ENCODE measurements at regions not wholly inside any gene's neighbourhood (a gene's known extent, or its start where the extent isn't known, plus 50 kb on each side); places are given as distances from the start of the nearest gene placed in this dataset.

DNA sequence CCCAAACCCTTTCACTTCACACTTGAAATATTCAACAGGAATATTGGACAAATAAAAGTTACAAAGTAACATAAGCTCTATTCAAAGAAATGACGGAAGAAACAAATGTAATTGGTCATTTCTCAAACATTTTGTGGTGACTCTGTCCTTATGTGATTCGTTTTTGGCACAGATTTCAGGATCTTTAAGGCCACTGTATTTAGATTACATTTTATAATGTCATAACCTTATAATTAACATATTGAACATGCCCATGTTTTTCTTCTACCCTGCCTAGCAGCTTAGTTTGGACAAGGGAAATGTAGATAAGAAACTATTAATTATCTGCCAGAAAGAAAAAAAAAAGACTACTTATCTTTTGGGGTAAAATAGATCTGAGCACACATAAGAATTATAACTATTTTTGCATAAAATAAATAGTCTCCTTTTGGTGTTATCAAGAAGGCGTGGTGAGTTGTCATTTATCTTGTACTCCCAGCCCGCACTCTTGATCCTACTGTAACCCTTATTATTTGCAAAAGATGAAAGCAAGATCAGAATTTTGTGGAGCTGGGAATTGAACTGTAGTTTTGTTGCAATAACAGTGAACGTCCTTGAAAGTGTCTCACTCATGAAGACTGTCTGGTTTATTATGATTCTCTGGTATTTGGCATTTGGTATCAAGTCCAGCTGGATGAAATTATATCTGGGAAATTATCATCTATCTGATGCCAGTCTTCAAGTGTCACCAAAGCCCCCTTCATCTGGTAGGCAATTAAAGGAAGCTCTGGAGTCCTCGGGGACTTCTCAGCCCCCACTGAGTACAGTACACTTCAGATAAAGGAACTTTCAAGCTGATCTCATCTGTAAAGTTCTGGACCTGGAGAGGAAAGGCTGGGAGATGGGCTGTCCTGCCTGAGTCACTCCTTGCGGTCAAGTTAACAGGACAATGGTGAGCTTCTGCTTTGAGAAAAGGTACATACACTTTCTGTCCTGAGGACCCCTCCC, 175.7 kb upstream of the INHBA start:
- intact Hi-C loops (cut with micrococcal nuclease), result no loop called here

DNA sequence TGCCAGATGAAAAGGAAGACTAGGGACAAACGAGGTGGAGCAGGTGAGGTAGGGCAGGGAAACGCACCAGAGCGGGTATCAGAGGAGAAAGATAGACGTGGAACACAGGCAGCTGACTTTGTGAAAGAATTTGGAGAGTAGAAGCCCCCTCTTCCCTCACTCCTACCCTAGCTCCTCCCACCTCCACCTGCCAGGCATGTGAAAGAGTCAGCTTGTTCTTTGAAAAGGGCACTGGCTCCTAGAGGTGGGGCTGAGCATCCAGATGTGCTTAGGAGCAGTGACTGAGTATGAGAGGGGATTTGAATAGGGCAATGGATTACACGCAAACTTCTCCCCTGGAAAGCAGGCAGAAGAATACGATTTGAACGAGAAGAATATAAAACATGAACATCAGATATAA, 174.2 kb upstream of the INHBA start:
- intact Hi-C loops (cut with micrococcal nuclease), result no loop called here

DNA sequence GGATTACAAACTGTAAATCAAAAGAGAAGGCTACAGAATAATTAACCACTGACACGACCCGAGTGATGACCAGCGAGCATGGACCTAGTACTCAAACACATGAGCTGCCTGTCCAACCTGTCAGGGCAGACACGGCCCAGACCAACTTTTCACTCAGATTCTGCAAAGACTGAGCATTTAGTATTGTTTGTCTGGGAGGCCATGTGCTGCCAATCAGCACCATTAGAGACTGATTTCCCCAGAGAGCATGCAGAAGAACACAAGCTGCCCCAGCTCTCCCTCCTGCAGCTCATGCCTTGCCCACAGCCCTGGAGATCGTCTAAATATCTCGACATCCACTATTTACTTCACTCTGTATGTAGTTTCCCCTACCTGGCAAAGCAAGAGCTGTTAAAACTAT, 172.6 kb upstream of the INHBA start:
- intact Hi-C loops (cut with micrococcal nuclease), result no loop called here

DNA sequence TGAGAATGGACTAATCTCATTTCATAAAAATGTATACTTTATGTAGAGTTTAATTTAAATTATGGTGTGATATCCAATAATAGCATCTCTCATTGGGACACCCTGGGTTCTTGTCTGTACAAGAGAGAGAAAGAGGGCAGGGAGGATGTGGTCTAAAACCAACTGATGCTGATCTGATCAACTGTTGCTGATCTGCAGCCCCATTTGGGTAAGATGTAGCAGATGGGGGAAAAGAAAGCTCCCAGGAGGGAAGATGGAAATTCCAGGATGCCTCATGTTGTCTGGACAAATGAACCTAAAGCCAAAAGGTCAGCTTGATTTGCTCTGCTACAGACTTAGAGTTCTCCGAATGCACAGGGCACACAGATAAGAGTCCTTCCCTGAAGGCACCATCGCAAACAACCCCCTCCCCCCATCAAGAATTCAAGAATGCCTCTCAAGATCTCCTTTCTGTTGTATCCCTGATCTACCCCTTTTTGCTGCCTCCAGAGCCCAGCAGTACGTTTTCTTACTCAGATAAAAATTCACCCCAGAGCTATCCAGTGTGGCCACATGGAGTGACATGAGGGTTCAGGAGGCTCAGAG, 171.4 kb upstream of the INHBA start:
- intact Hi-C loops (cut with micrococcal nuclease), result no loop called here

DNA sequence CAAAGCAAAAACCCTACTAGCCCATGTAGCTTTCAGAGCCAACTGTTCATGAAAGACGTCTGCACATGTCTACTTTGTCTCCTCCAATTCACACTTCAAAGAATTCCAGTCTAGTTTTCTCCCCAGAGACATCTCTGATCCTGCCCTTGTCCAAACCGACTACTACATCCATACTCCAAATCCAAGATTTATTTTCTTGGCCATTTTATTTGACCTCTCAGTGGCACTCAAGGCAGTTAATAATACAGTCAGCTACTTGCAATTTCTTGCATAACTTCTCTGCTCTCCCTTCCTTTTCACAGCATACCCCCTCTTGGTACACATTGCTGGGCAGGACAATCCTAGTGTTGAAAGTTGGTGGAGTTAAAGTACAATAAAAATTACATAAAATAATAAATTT, 170.9 kb upstream of the INHBA start:
- intact Hi-C loops (cut with micrococcal nuclease), result no loop called here

DNA sequence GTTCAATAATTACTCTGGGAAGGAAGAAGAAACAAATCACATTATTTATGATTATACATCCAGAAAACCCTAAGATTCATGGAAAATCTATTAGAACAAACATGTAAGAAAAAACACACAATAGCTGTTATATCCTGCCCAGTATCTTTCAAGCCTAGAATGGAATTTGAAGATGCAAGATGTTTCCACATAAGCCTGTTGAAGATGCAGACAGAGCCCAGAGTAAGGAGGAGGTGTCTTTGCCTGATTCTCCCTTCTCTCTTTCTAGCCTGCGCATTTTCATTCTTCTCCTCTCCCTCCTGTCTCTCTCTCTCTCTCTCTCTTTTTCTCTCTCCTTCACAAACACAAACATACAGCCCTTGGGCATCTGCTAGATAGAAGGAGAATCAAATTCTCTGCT, 170.1 kb upstream of the INHBA start:
- intact Hi-C loops (cut with micrococcal nuclease), result no loop called here

DNA sequence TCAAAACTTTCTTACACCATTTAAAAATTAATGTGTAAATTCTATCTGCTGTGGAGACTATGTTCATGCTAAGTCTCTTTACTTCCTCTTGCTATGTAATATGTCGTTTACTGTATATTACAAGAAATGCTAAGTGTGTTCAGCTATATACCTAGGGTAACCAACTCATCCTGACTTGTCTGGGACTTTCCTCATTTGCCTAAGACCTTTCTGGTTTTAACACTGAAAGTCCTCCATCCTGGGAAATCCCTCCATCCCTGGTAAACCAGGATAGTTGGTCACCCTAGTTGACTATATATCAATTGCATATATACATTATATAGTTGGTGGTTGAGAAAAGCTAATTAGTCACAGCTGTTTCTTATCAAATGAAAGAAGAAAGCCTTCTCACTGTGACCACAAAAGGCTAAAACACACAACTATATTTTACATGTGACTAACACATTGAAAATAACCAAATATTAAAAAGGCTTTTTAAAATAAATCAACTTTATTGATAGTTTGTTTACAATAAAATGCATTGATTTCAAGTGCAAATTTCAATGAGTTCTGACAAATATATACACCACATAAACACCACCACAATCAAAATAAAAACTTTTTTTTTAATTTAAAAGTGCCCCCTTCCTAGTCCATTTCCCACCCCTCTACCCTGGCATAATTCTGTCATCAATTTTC, 167.7 kb upstream of the INHBA start:
- intact Hi-C loops (cut with micrococcal nuclease), result no loop called here

DNA sequence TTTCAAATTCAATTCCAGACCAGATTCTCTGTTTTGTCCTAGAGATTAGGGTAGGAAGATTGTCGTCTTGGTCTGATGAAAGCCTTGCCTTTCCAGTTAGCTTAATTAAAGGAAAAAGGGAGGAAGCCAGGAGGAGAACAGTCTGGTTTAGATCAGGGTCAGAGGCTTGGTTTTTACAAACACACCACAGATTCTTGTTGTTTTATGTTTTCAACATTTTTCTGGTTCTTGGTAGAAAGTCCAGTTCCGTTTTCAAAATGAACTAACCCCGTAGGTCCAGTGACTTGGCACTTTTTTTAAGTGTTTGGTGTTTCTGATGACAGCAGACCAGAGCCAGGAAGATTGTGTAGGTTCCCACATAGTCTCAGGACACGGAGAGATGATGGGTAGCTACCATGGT, 167.1 kb upstream of the INHBA start:
- intact Hi-C loops (cut with micrococcal nuclease), result no loop called here

DNA sequence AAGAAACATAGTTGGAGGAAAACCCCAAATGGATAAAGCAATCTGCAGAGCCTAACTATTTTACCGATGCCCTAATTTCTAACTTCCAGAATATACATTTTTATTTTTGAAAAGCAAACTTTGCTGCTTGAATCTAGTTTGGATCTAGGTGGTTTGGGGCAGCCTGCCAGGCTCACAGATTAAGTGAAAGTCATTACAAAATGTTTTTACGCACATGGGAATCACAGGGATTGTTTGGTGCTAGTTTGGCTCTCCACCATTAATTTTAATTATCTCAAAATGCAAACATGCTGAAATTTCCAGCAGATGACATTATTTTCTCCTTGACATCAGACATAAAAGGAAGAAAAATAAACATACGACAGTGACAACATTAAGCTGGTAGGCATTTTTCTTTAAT, 166.7 kb upstream of the INHBA start:
- intact Hi-C loops (cut with micrococcal nuclease), result no loop called here

DNA sequence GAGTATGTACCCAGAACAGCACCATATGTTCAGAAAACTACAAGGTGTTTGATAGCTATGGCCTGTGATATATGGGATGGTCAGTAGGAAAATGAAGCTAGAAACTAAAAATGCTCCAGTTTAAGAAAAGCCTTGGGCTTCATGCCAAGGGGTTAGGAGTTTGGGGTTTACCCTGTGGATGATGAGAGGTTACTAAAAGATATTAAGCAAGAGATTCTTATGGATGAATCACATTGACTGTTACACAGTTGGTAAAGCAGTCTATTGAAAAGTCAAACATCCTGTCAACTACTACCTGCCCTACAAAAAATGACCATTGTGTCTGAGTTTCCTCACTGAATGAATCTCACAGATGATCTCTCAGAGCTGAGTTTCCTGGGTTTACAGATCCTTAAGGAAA, 166.2 kb upstream of the INHBA start:
- intact Hi-C loops (cut with micrococcal nuclease), result no loop called here

DNA sequence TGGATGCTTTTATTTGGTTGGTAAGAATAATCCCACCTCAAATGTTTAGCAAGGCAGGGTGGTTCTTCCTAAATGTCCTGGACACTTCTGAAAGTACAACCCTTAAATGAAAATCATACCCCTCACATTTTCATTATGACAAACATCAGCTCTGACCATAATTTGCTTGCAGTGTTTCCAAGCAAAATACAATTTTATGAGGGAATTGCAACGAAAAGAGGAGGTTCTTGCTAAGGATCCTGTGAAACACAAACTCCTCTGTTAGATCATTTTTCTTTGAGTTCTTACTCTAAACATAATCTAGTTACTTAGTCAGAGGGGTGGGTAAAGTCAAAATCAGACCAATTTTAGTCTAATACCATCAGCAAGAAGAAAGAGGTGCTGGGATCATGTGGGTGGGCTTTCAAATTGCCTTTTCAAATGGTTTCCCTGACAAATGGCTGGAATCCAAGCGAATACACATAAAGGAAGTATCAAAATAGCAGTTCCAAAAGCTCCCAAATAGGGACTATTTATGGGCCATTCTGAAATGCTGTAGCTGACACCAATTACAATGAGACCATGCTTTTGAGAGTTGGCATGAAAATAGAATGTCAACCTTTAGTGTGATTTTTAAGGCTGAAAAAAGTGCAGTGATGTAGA, 164.9 kb upstream of the INHBA start:
- intact Hi-C loops (cut with micrococcal nuclease), result no loop called here

DNA sequence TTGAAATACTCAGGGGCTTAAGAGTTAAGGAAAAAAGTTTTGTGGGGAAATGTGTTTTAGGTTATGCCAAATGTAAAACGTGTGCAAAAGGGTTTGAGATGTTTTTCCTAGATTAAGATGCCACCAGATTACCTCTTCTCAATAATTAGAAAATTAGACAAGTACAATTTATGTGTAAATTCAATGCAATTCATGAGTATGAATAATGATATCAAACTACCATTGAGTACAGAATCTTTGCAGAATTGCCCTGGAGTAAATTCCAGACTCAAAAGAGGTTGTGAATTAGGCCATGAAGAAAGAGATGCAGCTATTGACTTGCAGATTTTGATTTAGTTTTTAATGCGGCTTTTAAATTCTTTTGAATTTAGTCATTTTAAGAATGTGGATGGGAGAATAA, 159.4 kb upstream of the INHBA start:
- intact Hi-C loops (cut with micrococcal nuclease), result no loop called here

DNA sequence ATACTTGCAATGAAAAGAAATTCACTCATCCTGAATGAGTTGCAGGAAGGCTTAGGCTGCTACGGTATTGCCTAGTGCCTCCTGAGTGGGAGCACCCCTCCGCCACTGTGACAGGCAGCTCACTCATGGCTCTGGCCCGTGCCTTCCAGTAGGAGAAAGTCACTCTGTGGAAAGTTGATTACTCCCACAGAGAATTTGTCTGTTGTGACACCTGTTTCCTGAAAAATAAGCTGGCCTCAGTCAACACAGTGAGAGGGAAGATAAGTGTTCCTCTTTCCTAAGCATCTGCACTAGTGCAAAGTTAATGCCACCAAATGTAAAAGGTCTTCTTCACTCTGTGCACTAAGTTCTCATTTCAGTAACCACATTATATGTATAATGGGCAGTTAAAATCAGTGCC, 158.8 kb upstream of the INHBA start:
- intact Hi-C loops (cut with micrococcal nuclease), result no loop called here

DNA sequence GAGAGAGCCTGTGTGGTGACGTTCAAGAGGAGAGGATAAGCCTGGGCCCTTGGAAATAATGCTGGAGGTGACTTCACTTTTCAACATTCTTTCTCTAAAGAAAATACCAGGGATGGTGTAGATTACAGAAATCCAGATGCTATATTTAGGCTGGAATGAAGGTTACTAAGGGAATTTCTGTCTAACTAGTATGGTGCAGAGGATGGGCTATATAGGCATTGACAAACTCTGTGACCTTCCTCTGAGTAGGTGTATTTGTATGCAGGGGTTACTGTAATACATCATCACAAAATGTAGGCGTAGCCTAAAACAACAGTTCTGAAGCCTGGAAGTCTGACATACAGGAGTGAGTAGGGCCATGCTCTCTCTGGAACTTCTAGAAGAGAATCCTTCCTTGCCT, 155.3 kb upstream of the INHBA start:
- intact Hi-C loops (cut with micrococcal nuclease), result no loop called here

DNA sequence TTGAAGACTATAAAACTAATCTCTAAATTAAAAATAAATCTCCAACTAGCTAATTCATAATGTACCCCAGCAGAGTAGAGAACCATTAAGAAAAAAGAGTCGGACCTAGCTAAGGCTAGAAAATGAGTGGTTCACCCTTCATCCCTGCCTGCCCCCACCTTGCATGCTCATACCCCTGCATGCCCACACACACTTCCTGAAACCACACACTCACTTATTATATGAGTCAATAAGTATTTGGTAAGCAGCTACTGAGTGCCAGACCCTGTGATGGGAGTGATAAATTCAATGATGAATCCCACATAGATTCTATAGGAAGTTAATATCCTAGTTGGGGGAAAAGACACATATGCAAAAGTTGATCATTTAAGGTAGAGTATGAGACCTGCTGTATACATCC, 152.9 kb upstream of the INHBA start:
- intact Hi-C loops (cut with micrococcal nuclease), result no loop called here

DNA sequence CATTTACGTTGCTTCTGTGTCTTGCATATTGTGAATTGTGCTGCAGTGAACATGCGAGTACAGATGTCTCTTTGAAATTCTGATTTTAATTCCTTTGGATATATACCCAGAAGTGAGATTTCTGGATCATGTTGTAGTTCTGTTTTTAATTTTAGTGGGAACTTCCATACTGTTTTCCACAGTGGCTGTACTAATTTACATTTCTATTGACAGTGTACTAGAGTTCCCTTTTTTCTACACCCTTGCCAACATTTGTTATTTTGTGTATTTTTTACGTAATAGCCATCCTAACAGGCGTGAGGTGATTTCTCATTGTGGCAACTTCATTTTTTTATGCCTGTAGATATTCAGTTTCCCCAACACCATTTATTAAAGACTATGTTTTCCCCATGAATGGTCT, 144.7 kb upstream of the INHBA start:
- intact Hi-C loops (cut with micrococcal nuclease), result no loop called here

DNA sequence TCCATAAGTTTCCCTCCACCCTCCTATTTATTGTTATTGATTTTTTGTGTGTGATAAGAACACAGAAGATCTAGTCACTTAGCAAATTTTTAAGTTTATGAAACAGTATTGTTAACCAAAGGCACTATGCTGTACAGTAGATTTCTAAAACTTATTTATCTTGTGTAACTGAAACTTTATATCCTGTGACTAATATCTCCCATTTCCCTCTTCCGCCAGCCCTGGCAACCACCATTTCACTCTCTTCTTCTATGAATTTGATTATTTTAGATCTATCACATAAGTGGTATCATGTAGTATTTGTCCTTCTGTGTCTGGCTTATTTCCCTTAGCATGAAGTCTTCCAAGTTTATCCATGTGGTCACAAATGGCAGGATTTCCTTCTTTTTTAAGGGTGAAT, 144.3 kb upstream of the INHBA start:
- intact Hi-C loops (cut with micrococcal nuclease), result no loop called here

DNA sequence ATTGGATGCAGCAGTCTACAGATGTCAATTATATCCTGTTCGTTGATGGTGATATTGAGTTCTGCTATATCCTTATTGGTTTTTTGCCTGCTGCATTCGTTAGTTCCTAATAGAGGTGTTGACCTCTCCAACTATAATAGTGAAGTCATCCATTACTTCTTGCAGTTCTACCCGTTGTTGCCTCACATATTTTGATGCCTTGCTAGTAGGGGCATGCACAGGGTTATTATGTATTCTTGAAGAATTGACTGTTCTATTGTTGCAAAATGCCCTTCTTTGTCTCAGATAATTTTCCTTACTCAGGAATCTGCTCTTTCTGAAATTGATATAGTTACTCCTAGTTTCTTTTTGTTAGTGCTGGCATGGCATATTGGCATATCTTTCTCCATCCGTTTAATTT, 140.1 kb upstream of the INHBA start:
- intact Hi-C loops (cut with micrococcal nuclease), result no loop called here

DNA sequence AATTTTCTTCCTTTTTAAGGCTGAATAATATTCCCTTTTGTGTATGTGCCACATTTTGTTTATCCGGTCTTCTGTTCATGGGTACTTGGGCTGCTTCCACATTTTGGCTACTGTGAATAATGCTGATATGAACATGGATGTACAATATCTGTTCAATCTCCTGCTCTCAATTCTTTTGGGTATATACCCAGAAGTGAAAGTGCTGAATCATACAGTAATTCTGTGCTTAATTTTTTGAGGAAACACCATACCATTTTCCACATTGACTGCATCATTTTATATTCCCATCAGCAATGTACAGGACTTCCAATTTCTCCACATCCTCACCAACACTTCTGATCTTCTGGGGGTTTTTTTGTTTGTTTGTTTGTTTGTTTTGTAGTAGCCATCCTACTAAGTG, 135.0 kb upstream of the INHBA start:
- intact Hi-C loops (cut with micrococcal nuclease), result no loop called here

DNA sequence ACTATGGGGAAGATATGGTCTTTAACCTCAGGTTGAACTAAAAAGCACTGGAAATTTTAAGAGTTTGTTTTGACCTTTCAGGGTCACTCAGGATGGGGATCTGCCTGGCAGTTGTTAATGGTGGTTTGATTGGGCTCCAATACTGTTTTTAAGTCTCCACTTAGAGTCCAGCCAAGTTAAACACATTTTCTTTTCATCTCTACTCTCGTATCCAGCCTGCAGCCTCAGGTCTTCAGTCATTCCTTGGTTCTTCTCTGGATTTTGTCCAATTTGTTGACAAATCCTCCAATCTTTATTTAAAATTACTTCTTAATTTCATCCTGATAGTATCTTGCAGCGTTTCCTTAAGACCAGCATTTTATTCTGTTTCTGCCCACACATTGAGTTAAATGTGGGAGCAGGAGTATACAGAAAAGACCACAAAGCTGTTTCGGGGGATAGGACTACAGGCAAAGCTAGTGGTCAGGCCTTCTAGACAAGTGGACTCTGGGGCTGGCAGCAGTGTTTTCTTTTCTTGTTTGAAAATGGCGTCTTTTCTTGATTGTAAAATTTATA, 133.2 kb upstream of the INHBA start:
- intact Hi-C loops (cut with micrococcal nuclease), result no loop called here

DNA sequence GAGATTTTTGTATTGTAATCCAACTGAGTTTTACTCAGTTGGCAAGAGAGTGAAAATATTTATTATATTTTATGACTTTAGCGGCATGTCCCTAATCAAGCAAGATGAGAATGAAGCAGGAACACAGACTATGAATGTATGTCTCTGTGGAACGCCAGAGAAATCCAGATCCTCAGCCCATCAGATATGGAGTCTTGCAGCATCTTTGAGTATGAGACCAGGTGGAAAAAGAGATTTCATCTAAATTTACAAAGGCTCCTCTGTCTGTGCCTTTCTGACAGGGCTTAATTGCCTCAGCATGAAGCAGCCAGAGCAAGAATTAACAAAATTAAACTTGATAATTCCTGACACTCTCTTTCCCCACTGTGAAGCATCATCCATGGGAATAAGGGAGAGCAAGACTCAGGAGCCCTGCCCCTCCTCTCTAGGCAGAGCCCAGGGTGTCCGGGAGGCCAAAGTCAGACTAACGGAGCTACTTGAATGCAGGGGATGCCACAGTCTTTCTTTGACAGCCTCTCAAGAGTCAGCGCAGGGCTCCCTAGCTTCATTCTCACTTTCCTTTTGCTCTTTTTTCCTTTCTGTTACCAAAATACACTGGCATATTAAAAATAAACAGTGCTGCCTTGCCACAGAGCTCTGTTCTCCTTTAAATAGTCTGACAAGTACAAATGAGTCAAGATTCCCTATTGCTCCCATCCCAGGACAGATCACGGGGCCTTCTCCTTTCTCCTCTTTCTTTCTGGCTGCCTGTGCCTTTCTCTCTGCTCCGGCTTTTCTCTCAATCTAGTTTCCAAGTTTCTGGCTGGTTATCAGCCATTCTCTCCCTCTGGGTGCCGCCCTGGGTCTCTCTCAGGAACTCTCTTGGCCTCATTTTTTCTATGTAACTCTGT, 132.2 kb upstream of the INHBA start:
- intact Hi-C loops (cut with micrococcal nuclease), result no loop called here

Data from T-helper 2 cell treated with Interferon-gamma antibody and Interleukin-4, amounts not matched to agents 100 ng/mL and 5 ng/mL, for 36 hours (primary cell).